Dermis microvascular lymphatic vessel endothelial cell (primary cell): ENCODE measurements at regions not wholly inside any gene's neighbourhood (a gene's known extent, or its start where the extent isn't known, plus 50 kb on each side); places are given as distances from the start of the nearest gene placed in this dataset.
"Not testable (repeated sequence)": the region's sequence is repeated elsewhere in the genome, so short reads cannot be mapped to it uniquely, and the experiment has no call there.

Experiments used
- DNase-seq, 2 donors: peaks; one replicate each; pipeline versions ENCODE4 v3.0.0 to v3.0.0-alpha.2; 2010; ENCODE audit warnings: low read depth in 2 of 2

- DNase-seq = no peak
Observed at GRCh38 chr17:14557480-14557879, 256.6 kb downstream of the HS3ST3B1 start.

GRCh38 chr17:14553847-14554246 is 253.0 kb downstream of the HS3ST3B1 start:
- DNase-seq = no peak

- no peak for DNase-seq
Observed at GRCh38 chr17:14552306-14552705, 251.4 kb downstream of the HS3ST3B1 start.

- DNase-seq = no peak
Observed at GRCh38 chr17:14547556-14547955, 246.7 kb downstream of the HS3ST3B1 start.

GRCh38 chr17:14547016-14547415 is 246.1 kb downstream of the HS3ST3B1 start:
- no peak for DNase-seq

- no peak for DNase-seq
Observed at GRCh38 chr17:14545156-14545906, 244.4 kb downstream of the HS3ST3B1 start.

GRCh38 chr17:14541714-14542113 is 240.8 kb downstream of the HS3ST3B1 start:
- no peak for DNase-seq

GRCh38 chr17:14539801-14540200 is 238.9 kb downstream of the HS3ST3B1 start:
- DNase-seq = no peak

GRCh38 chr17:14532242-14532641 is 231.4 kb downstream of the HS3ST3B1 start:
- DNase-seq = not testable (repeated sequence)

- no peak for DNase-seq
Observed at GRCh38 chr17:14525551-14526455, 224.9 kb downstream of the HS3ST3B1 start.

- DNase-seq = no peak
Observed at GRCh38 chr17:14522795-14523387, 222.0 kb downstream of the HS3ST3B1 start.

GRCh38 chr17:14518919-14519318 is 218.0 kb downstream of the HS3ST3B1 start:
- DNase-seq = not testable (repeated sequence)

- no peak for DNase-seq
Observed at GRCh38 chr17:14514973-14515372, 214.1 kb downstream of the HS3ST3B1 start.

GRCh38 chr17:14513835-14514234 is 213.0 kb downstream of the HS3ST3B1 start:
- DNase-seq = no peak

GRCh38 chr17:14510136-14510535 is 209.3 kb downstream of the HS3ST3B1 start:
- DNase-seq = no peak

GRCh38 chr17:14508156-14508555 is 207.3 kb downstream of the HS3ST3B1 start:
- DNase-seq = no peak

- no peak for DNase-seq
Observed at GRCh38 chr17:14506364-14506763, 205.5 kb downstream of the HS3ST3B1 start.

- no peak for DNase-seq
Observed at GRCh38 chr17:14505606-14506005, 204.7 kb downstream of the HS3ST3B1 start.

GRCh38 chr17:14499976-14500375 is 199.1 kb downstream of the HS3ST3B1 start:
- no peak for DNase-seq

GRCh38 chr17:14498812-14499211 is 197.9 kb downstream of the HS3ST3B1 start:
- DNase-seq = no peak

GRCh38 chr17:14494161-14494560 is 193.3 kb downstream of the HS3ST3B1 start:
- no peak for DNase-seq

GRCh38 chr17:14489986-14490385 is 189.1 kb downstream of the HS3ST3B1 start:
- DNase-seq = no peak
